ENCODE measurements at regions not wholly inside any gene's neighbourhood (a gene's known extent, or its start where the extent isn't known, plus 50 kb on each side); places are given as distances from the start of the nearest gene placed in this dataset.

GRCh38 chr15:87638554-87639083, 617.9 kb downstream of the NTRK3 start:
- no peak for TF ChIP-seq CTCF (IDR thresholded peaks at IDR 0.05 in 4 of 5, conservative IDR thresholded peaks at IDR 0.05 in 1 of 5)
- no peak for TF ChIP-seq POLR2A (IDR thresholded peaks at IDR 0.05)
